ENCODE measurements at regions not wholly inside any gene's neighbourhood (a gene's known extent, or its start where the extent isn't known, plus 50 kb on each side); places are given as distances from the start of the nearest gene placed in this dataset.

GRCh38 chr2:66235428-66235827 is 199.5 kb upstream of the MEIS1 start:
- H3K27ac ChIP-seq = no peak overlapping the region
- TF ChIP-seq CTCF (IDR thresholded peaks at IDR 0.05) = no peak
- TF ChIP-seq ZFX (IDR thresholded peaks at IDR 0.05; ENCODE audit: borderline replicate concordance) = no peak

GRCh38 chr2:66233981-66234380 is 200.9 kb upstream of the MEIS1 start:
- no peak overlapping the region for H3K27ac ChIP-seq
- TF ChIP-seq CTCF (IDR thresholded peaks at IDR 0.05) = no peak
- no peak for TF ChIP-seq ZFX (IDR thresholded peaks at IDR 0.05; ENCODE audit: borderline replicate concordance)

GRCh38 chr2:66228128-66228547 is 206.8 kb upstream of the MEIS1 start:
- TF ChIP-seq CTCF (IDR thresholded peaks at IDR 0.05) (no peak), ZFX (IDR thresholded peaks at IDR 0.05; ENCODE audit: borderline replicate concordance) (no peak)
- no peak overlapping the region for H3K27ac ChIP-seq

GRCh38 chr2:66217039-66217585 is 217.8 kb upstream of the MEIS1 start:
- TF ChIP-seq ZFX (IDR thresholded peaks at IDR 0.05; ENCODE audit: borderline replicate concordance) (no peak), CTCF (IDR thresholded peaks at IDR 0.05) (no peak)

GRCh38 chr2:66212749-66213148 is 222.2 kb upstream of the MEIS1 start:
- no peak overlapping the region for H3K27ac ChIP-seq
- TF ChIP-seq CTCF (IDR thresholded peaks at IDR 0.05) = no peak
- no peak for TF ChIP-seq ZFX (IDR thresholded peaks at IDR 0.05; ENCODE audit: borderline replicate concordance)

More at GRCh38 chr2:66217039-66217585, 217.8 kb upstream of the MEIS1 start:
- no peak overlapping the region for H3K27ac ChIP-seq

GRCh38 chr2:66202586-66202985 is 232.3 kb upstream of the MEIS1 start:
- no peak for TF ChIP-seq CTCF (IDR thresholded peaks at IDR 0.05)
- TF ChIP-seq ZFX (IDR thresholded peaks at IDR 0.05; ENCODE audit: borderline replicate concordance) = no peak
- H3K27ac ChIP-seq = no peak overlapping the region

GRCh38 chr2:66201242-66201641 is 233.7 kb upstream of the MEIS1 start:
- TF ChIP-seq ZFX (IDR thresholded peaks at IDR 0.05; ENCODE audit: borderline replicate concordance) = no peak
- no peak for TF ChIP-seq CTCF (IDR thresholded peaks at IDR 0.05)
- no peak overlapping the region for H3K27ac ChIP-seq
